GM23338 (cell line): ENCODE measurements at regions not wholly inside any gene's neighbourhood (a gene's known extent, or its start where the extent isn't known, plus 50 kb on each side); places are given as distances from the start of the nearest gene placed in this dataset.

Experiments used
- ATAC-seq: fragments of 200-7000 bp; cut with Tn5 transposase; 3 replicates; pipeline ENCODE4 v1.9.1; 2020
- DNase-seq: peaks from one replicate; pipeline ENCODE4 v3.0.0-alpha.2; 2015; ENCODE audit warnings: low spot score
- H2AFZ ChIP-seq: fragments of 200-600 bp; sonication (generic); 2 replicates; pipeline ENCODE4 v1.8.0; 2016; ENCODE audit warnings: antibody characterized with exemption, mild to moderate bottlenecking, moderate library complexity
- H3F3A ChIP-seq: fragments of 200-600 bp; sonication (generic); replicated peaks from 2 replicates; pipeline ENCODE4 v1.8.0; 2017; ENCODE audit warnings: antibody characterized with exemption, mixed run types, low read depth
- H3K27ac ChIP-seq: fragments of 200-600 bp; sonication (generic); 2 replicates; pipeline ENCODE4 v1.6.1; 2016; ENCODE audit warnings: low read depth
- H3K27me3 ChIP-seq: fragments of 200-600 bp; sonication (generic); 2 replicates; pipeline ENCODE4 v1.8.0; 2016; ENCODE audit warnings: mild to moderate bottlenecking, mixed run types, moderate library complexity; ENCODE audit not compliant: insufficient read depth
- H3K36me3 ChIP-seq: fragments of 200-600 bp; sonication (generic); 2 replicates; pipeline ENCODE4 v1.8.0; 2016; ENCODE audit warnings: mild to moderate bottlenecking; ENCODE audit not compliant: insufficient read depth
- H3K4me1 ChIP-seq: fragments of 200-600 bp; sonication (generic); 2 replicates; pipeline ENCODE4 v1.8.0; 2016; ENCODE audit warnings: mild to moderate bottlenecking, moderate library complexity; ENCODE audit not compliant: insufficient read depth
- H3K4me2 ChIP-seq: fragments of 200-600 bp; sonication (generic); 2 replicates; pipeline ENCODE4 v1.7.1; 2017; ENCODE audit warnings: mixed run types
- H3K4me3 ChIP-seq: fragments of 200-600 bp; sonication (generic); 2 replicates; pipeline ENCODE4 v1.6.1; 2016; ENCODE audit warnings: mixed run types
- H3K79me2 ChIP-seq: fragments of 200-600 bp; sonication (generic); replicated peaks from 2 replicates; pipeline ENCODE4 v1.8.0; 2017; ENCODE audit warnings: mild to moderate bottlenecking; ENCODE audit not compliant: insufficient read depth
- H3K9me2 ChIP-seq: fragments of 200-600 bp; sonication (generic); 2 replicates; pipeline ENCODE4 v1.8.0; 2017; ENCODE audit not compliant: insufficient read depth
- H4K20me1 ChIP-seq: fragments of 200-600 bp; sonication (generic); replicated peaks from 2 replicates; pipeline ENCODE4 v1.8.0; 2017; ENCODE audit warnings: mild to moderate bottlenecking; ENCODE audit not compliant: insufficient read depth
- H3K27ac Mint-ChIP-seq: 2 replicates; pipeline ENCODE4 v1.8.0; 2020; ENCODE audit warnings: inconsistent platforms, mild to moderate bottlenecking, moderate library complexity, mixed read lengths
- H3K27me3 Mint-ChIP-seq: 3 replicates; pipeline ENCODE4 v1.8.0; 2022; ENCODE audit warnings: low read depth, mild to moderate bottlenecking, moderate library complexity, mixed read lengths, inconsistent platforms; ENCODE audit not compliant: insufficient read depth, poor library complexity
- H3K36me3 Mint-ChIP-seq: 3 replicates; pipeline ENCODE4 v1.8.0; 2021; ENCODE audit warnings: low read depth, mild to moderate bottlenecking, inconsistent platforms, moderate library complexity, mixed read lengths
- H3K4me1 Mint-ChIP-seq: 3 replicates; pipeline ENCODE4 v1.8.0; 2020; ENCODE audit warnings: mild to moderate bottlenecking, inconsistent platforms, mixed read lengths
- H3K4me3 Mint-ChIP-seq: 3 replicates; pipeline ENCODE4 v1.8.0; 2021; ENCODE audit warnings: moderate library complexity, mild to moderate bottlenecking, inconsistent platforms, mixed read lengths
- H3K9me3 Mint-ChIP-seq: 3 replicates; pipeline ENCODE4 v1.8.0; 2020; ENCODE audit warnings: moderate library complexity, mild to moderate bottlenecking, inconsistent platforms, mixed read lengths
- CREB1 ChIP-seq: fragments of 250-450 bp; sonication (Bioruptor Pico); IDR thresholded peaks from 2 replicates; pipeline ENCODE4 v1.5.0; 2020; ENCODE audit warnings: low read depth, mild to moderate bottlenecking, moderate library complexity
- CTCF ChIP-seq, 2 experiments: fragments of 200-600 bp in 1 of 2; sonication (generic) in 1 of 2; conservative IDR thresholded peaks; 2 replicates each; pipeline versions ENCODE4 v1.5.1 to v1.6.1; 2016 to 2017; ENCODE audit warnings: antibody characterized with exemption in 2 of 2, low read depth in 2 of 2, mild to moderate bottlenecking in 2 of 2, moderate library complexity in 1 of 2
- ETS1 ChIP-seq: IDR thresholded peaks from 2 replicates; pipeline ENCODE4 v1.6.1; 2016; ENCODE audit warnings: antibody characterized with exemption
- EZH2phosphoT487 ChIP-seq: fragments of 200-600 bp; sonication (generic); IDR thresholded peaks from one replicate; pipeline ENCODE4 v1.8.1; 2018; ENCODE audit warnings: antibody characterized with exemption; ENCODE audit not compliant: unreplicated experiment
- JUNB ChIP-seq: IDR thresholded peaks from one replicate; pipeline ENCODE4 v1.6.1; 2016; ENCODE audit warnings: antibody characterized with exemption; ENCODE audit not compliant: unreplicated experiment
- NANOG ChIP-seq: IDR thresholded peaks from 2 replicates; pipeline ENCODE4 v1.6.1; 2016; ENCODE audit warnings: antibody characterized with exemption, borderline replicate concordance
- REST ChIP-seq: IDR thresholded peaks from one replicate; pipeline ENCODE4 v1.6.1; 2018; ENCODE audit warnings: antibody characterized with exemption; ENCODE audit not compliant: unreplicated experiment
- ZNF114 ChIP-seq: fragments of 250-450 bp; sonication (Bioruptor Pico); IDR thresholded peaks from 2 replicates; pipeline ENCODE4 v1.5.0; 2020; ENCODE audit warnings: mild to moderate bottlenecking, moderate library complexity
- ZNF462 ChIP-seq: fragments of 250-450 bp; sonication (Bioruptor Pico); IDR thresholded peaks from 2 replicates; pipeline ENCODE4 v1.5.0; 2020; ENCODE audit warnings: mild to moderate bottlenecking, moderate library complexity

- H3K4me1 ChIP-seq = peaks cover 8% of the 10 kb centered on the region; the same call in 1 of the 2 replicates
- Mint-ChIP-seq H3K4me3 (no peak overlapping the region), H3K36me3 (no peaks in the 10 kb centered on the region), H3K27ac (no peak overlapping the region), H3K27me3 (peaks cover 24% of the 10 kb centered on the region), H3K9me3 (0 out of 3 replicates have a peak, but pooled peaks cover 5% of the 10 kb centered on the region), H3K4me1 (peaks cover 22% of the 10 kb centered on the region)
- no peaks in the 10 kb centered on the region for H4K20me1 ChIP-seq
- no peak overlapping the region for H3K4me3 ChIP-seq
- H2AFZ ChIP-seq = no peak overlapping the region
- H3K27me3 ChIP-seq = no peaks in the 10 kb centered on the region
- no peaks in the 10 kb centered on the region for H3K79me2 ChIP-seq
- no peak overlapping the region for H3K27ac ChIP-seq
- TF ChIP-seq REST = no peak
- no peak for TF ChIP-seq NANOG
- TF ChIP-seq ZNF114 (CRISPR knock-in tag) = no peak
- TF ChIP-seq CTCF (conservative IDR thresholded peaks at IDR 0.05; ENCODE audit: low read depth in 2 of 2) = no peak
- no peak for TF ChIP-seq JUNB
- no peak for TF ChIP-seq ETS1
- TF ChIP-seq CREB1 = no peak
- TF ChIP-seq ZNF462 (CRISPR knock-in tag) = no peak
- no peak for TF ChIP-seq EZH2phosphoT487
- no peak overlapping the region for H3K4me2 ChIP-seq
- no peak for DNase-seq
- ATAC-seq = no peak
- no peaks in the 10 kb centered on the region for H3K36me3 ChIP-seq
- H3K9me2 ChIP-seq = no peaks in the 10 kb centered on the region
- H3F3A ChIP-seq = no peaks in the 10 kb centered on the region
These were observed 59.4 kb upstream of the CCDC167 start for GRCh38 chr6:37559050-37559449.
